HL-60 (cell line): ENCODE measurements at regions not wholly inside any gene's neighbourhood (a gene's known extent, or its start where the extent isn't known, plus 50 kb on each side); places are given as distances from the start of the nearest gene placed in this dataset.

Experiments used
- GABPA ChIP-seq: IDR thresholded peaks from 2 replicates; pipeline ENCODE4 v1.6.1; 2012; ENCODE audit warnings: low read depth
- POLR2AphosphoS5 ChIP-seq: IDR thresholded peaks from 2 replicates; pipeline ENCODE4 v1.6.1; 2012; ENCODE audit warnings: low read depth
- SPI1 ChIP-seq: IDR thresholded peaks from 2 replicates; pipeline ENCODE4 v1.6.1; 2012; ENCODE audit warnings: low read depth, mild to moderate bottlenecking, borderline replicate concordance
- TF ChIP-seq, protein P1 (sequence below): IDR thresholded peaks from one replicate; pipeline ENCODE4 v1.5.1; 2011; ENCODE audit warnings: low read length, control low read depth, inconsistent platforms; ENCODE audit not compliant: insufficient read depth
- TF ChIP-seq, protein P2 (sequence below): IDR thresholded peaks from 2 replicates; pipeline ENCODE4 v1.6.1; 2012; ENCODE audit warnings: low read depth; ENCODE audit not compliant: insufficient replicate concordance

GRCh38 chr10:52890281-52890680 lies 117.7 kb upstream of the MBL2 start:
- TF ChIP-seq, protein P1, sequence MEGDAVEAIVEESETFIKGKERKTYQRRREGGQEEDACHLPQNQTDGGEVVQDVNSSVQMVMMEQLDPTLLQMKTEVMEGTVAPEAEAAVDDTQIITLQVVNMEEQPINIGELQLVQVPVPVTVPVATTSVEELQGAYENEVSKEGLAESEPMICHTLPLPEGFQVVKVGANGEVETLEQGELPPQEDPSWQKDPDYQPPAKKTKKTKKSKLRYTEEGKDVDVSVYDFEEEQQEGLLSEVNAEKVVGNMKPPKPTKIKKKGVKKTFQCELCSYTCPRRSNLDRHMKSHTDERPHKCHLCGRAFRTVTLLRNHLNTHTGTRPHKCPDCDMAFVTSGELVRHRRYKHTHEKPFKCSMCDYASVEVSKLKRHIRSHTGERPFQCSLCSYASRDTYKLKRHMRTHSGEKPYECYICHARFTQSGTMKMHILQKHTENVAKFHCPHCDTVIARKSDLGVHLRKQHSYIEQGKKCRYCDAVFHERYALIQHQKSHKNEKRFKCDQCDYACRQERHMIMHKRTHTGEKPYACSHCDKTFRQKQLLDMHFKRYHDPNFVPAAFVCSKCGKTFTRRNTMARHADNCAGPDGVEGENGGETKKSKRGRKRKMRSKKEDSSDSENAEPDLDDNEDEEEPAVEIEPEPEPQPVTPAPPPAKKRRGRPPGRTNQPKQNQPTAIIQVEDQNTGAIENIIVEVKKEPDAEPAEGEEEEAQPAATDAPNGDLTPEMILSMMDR = no peak
- TF ChIP-seq POLR2AphosphoS5 (no peak), GABPA (no peak), SPI1 (no peak)
- TF ChIP-seq, protein P2, sequence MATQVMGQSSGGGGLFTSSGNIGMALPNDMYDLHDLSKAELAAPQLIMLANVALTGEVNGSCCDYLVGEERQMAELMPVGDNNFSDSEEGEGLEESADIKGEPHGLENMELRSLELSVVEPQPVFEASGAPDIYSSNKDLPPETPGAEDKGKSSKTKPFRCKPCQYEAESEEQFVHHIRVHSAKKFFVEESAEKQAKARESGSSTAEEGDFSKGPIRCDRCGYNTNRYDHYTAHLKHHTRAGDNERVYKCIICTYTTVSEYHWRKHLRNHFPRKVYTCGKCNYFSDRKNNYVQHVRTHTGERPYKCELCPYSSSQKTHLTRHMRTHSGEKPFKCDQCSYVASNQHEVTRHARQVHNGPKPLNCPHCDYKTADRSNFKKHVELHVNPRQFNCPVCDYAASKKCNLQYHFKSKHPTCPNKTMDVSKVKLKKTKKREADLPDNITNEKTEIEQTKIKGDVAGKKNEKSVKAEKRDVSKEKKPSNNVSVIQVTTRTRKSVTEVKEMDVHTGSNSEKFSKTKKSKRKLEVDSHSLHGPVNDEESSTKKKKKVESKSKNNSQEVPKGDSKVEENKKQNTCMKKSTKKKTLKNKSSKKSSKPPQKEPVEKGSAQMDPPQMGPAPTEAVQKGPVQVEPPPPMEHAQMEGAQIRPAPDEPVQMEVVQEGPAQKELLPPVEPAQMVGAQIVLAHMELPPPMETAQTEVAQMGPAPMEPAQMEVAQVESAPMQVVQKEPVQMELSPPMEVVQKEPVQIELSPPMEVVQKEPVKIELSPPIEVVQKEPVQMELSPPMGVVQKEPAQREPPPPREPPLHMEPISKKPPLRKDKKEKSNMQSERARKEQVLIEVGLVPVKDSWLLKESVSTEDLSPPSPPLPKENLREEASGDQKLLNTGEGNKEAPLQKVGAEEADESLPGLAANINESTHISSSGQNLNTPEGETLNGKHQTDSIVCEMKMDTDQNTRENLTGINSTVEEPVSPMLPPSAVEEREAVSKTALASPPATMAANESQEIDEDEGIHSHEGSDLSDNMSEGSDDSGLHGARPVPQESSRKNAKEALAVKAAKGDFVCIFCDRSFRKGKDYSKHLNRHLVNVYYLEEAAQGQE = no peak
